Calu3 (cell line): ENCODE measurements at regions not wholly inside any gene's neighbourhood (a gene's known extent, or its start where the extent isn't known, plus 50 kb on each side); places are given as distances from the start of the nearest gene placed in this dataset.

Experiments used
- BruUV-seq: library from RNA; stranded (reverse); fragments of 400-500 nt; replicated peaks from 2 replicates; lab custom pipeline; 2021; lab: Mats Ljungman, UMichigan
- CTCF ChIA-PET: fragments of 300-600 bp; sonication (Branson Sonifier 250); formaldehyde crosslinking; loops from one replicate; lab custom pipeline; 2022; ENCODE audit warnings: antibody characterized with exemption; lab: Charles Lee
- DNase-seq: peaks from one replicate; pipeline ENCODE4 v3.0.0; 2022
- H3K27ac Mint-ChIP-seq: one replicate; pipeline ENCODE4 v1.8.0; 2022; ENCODE audit warnings: mixed read lengths; ENCODE audit not compliant: unreplicated experiment
- H3K27me3 Mint-ChIP-seq: one replicate; pipeline ENCODE4 v1.8.0; 2022; ENCODE audit warnings: mixed read lengths; ENCODE audit not compliant: unreplicated experiment
- H3K36me3 Mint-ChIP-seq: one replicate; pipeline ENCODE4 v1.8.0; 2022; ENCODE audit warnings: mild to moderate bottlenecking, moderate library complexity, mixed read lengths; ENCODE audit not compliant: insufficient read depth, unreplicated experiment
- H3K4me1 Mint-ChIP-seq: one replicate; pipeline ENCODE4 v1.8.0; 2022; ENCODE audit warnings: mild to moderate bottlenecking, low read depth, mixed read lengths; ENCODE audit not compliant: unreplicated experiment
- H3K4me3 Mint-ChIP-seq: one replicate; pipeline ENCODE4 v1.8.0; 2022; ENCODE audit warnings: mild to moderate bottlenecking, low read depth, moderate library complexity, mixed read lengths; ENCODE audit not compliant: unreplicated experiment
- H3K9me3 Mint-ChIP-seq: one replicate; pipeline ENCODE4 v1.8.0; 2022; ENCODE audit warnings: low read depth, mixed read lengths; ENCODE audit not compliant: unreplicated experiment
- intact Hi-C: fragments of 100-400 bp; cut with micrococcal nuclease; formaldehyde crosslinking; loops from one replicate; pipeline ENCODE4 v1.10.0; 2022; ENCODE audit not compliant: unreplicated experiment
- TF ChIP-seq, protein P1 (sequence below): fragments of 200-600 bp; IDR thresholded peaks from one replicate; pipeline ENCODE4 v1.8.0; 2022; ENCODE audit warnings: antibody characterized with exemption; ENCODE audit not compliant: unreplicated experiment

DNA sequence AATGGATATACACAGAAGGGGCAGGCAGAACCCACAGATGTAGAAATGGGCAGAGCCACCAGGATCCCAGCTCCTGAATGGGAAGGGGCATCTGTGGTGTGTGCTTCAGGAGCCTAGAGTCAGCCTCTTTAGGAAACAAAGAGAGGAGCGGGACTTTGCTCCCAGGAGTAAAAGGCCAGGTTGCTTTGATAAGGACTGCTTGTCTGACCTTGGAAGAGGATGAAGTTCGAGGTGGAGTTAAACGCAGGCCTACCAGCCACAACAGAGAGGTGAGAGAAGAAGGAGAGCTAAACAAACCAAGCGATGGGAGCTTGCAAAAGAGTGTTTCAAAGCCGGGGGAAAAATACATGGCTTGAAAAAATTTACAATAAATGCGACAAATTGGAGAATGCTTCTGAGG is 49.9 kb upstream of the TMPRSS2 start:
- H3K9me3 Mint-ChIP-seq = no peaks in the 10 kb centered on the region
- DNase-seq = no peak
- BruUV-seq = no TSS peak
- H3K27me3 Mint-ChIP-seq = no peaks in the 10 kb centered on the region
- intact Hi-C loops = no loop called here
- TF ChIP-seq, protein P1, sequence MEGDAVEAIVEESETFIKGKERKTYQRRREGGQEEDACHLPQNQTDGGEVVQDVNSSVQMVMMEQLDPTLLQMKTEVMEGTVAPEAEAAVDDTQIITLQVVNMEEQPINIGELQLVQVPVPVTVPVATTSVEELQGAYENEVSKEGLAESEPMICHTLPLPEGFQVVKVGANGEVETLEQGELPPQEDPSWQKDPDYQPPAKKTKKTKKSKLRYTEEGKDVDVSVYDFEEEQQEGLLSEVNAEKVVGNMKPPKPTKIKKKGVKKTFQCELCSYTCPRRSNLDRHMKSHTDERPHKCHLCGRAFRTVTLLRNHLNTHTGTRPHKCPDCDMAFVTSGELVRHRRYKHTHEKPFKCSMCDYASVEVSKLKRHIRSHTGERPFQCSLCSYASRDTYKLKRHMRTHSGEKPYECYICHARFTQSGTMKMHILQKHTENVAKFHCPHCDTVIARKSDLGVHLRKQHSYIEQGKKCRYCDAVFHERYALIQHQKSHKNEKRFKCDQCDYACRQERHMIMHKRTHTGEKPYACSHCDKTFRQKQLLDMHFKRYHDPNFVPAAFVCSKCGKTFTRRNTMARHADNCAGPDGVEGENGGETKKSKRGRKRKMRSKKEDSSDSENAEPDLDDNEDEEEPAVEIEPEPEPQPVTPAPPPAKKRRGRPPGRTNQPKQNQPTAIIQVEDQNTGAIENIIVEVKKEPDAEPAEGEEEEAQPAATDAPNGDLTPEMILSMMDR = no peak
- H3K4me3 Mint-ChIP-seq = no peak overlapping the region
- peaks cover 30% of the 10 kb centered on the region for H3K4me1 Mint-ChIP-seq
- no peaks in the 10 kb centered on the region for H3K36me3 Mint-ChIP-seq
- CTCF ChIA-PET = no interaction called here
- no peak overlapping the region for H3K27ac Mint-ChIP-seq
